NCI-H510A (cell line): ENCODE measurements at regions not wholly inside any gene's neighbourhood (a gene's known extent, or its start where the extent isn't known, plus 50 kb on each side); places are given as distances from the start of the nearest gene placed in this dataset.
"Not testable (repeated sequence)": the region's sequence is repeated elsewhere in the genome, so short reads cannot be mapped to it uniquely, and the experiment has no call there.

Experiments used
- DNase-seq: peaks from one replicate; lab custom pipeline; 2025; lab: John Stamatoyannopoulos, UW

GRCh38 chr4:158958489-158959270 is 144.2 kb upstream of the RAPGEF2 start:
- no peak for DNase-seq

- no peak for DNase-seq
Measured at GRCh38 chr4:158962393-158962792, 140.5 kb upstream of the RAPGEF2 start.

- not testable (repeated sequence) for DNase-seq
Measured at GRCh38 chr4:158963282-158963681, 139.6 kb upstream of the RAPGEF2 start.

- DNase-seq: no peak
Measured at GRCh38 chr4:158964114-158964727, 138.7 kb upstream of the RAPGEF2 start.

GRCh38 chr4:158964728-158965124 is 138.2 kb upstream of the RAPGEF2 start:
- no peak for DNase-seq

- DNase-seq: no peak
Measured at GRCh38 chr4:158965226-158965625, 137.7 kb upstream of the RAPGEF2 start.

GRCh38 chr4:158966091-158966490 is 136.8 kb upstream of the RAPGEF2 start:
- no peak for DNase-seq

- no peak for DNase-seq
Measured at GRCh38 chr4:158968961-158969360, 133.9 kb upstream of the RAPGEF2 start.

- no peak for DNase-seq
Measured at GRCh38 chr4:158970812-158971211, 132.1 kb upstream of the RAPGEF2 start.

GRCh38 chr4:158974438-158974837 is 128.4 kb upstream of the RAPGEF2 start:
- not testable (repeated sequence) for DNase-seq

GRCh38 chr4:158980711-158981110 is 122.2 kb upstream of the RAPGEF2 start:
- DNase-seq: not testable (repeated sequence)

GRCh38 chr4:158991534-158992155 is 111.2 kb upstream of the RAPGEF2 start:
- DNase-seq: no peak

- DNase-seq: no peak
Measured at GRCh38 chr4:158993891-158994290, 109.0 kb upstream of the RAPGEF2 start.

GRCh38 chr4:158995040-158995439 is 107.8 kb upstream of the RAPGEF2 start:
- DNase-seq: no peak

- DNase-seq: no peak
Measured at GRCh38 chr4:158995965-158996364, 106.9 kb upstream of the RAPGEF2 start.

- DNase-seq: peak; percentile 2
Measured at GRCh38 chr4:158996669-158997074, 106.2 kb upstream of the RAPGEF2 start.

GRCh38 chr4:158997660-158998349 is 105.1 kb upstream of the RAPGEF2 start:
- DNase-seq: no peak

GRCh38 chr4:158998624-158999023 is 104.3 kb upstream of the RAPGEF2 start:
- no peak for DNase-seq

GRCh38 chr4:158999166-158999682 is 103.7 kb upstream of the RAPGEF2 start:
- no peak for DNase-seq

- DNase-seq: no peak
Measured at GRCh38 chr4:158999849-159000248, 103.0 kb upstream of the RAPGEF2 start.

- no peak for DNase-seq
Measured at GRCh38 chr4:159002950-159003349, 99.9 kb upstream of the RAPGEF2 start.
